ENCODE measurements at regions not wholly inside any gene's neighbourhood (a gene's known extent, or its start where the extent isn't known, plus 50 kb on each side); places are given as distances from the start of the nearest gene placed in this dataset.

GRCh38 chr18:30623401-30624065, 419.0 kb downstream of the DSC3 start:
- ChIA-PET RAD21 (ENCODE audit: unreplicated experiment) (no interaction called here), CTCF (no interaction called here), POLR2A (interaction anchor here (0.6 kb wide), 1 partner anchor 32 kb away, joined by 3 read pairs; no protein-coding TSS in a partner anchor), SMC1A (ENCODE audit: uncharacterized antibody, unreplicated experiment) (interaction anchor here (0.6 to 1.6 kb wide), 3 partner anchors 13 to 33 kb away, joined by 3 read pairs; no protein-coding TSS in a partner anchor)
- no peaks in the 10 kb centered on the region for H4K20me1 ChIP-seq (ENCODE audit: control insufficient read depth, insufficient read depth)
- no peaks in the 10 kb centered on the region for H3K27me3 ChIP-seq (replicated peaks in 1 of 2; ENCODE audit: control insufficient read depth in 2 of 2, insufficient read depth in 2 of 2, low read length in 1 of 2)
- no peaks in the 10 kb centered on the region for H3K4me1 ChIP-seq (ENCODE audit: control insufficient read depth, insufficient read depth, low read length)
- no peaks in the 10 kb centered on the region for H3K79me2 ChIP-seq (ENCODE audit: control insufficient read depth, insufficient read depth, low read length)
- H3K36me3 ChIP-seq (ENCODE audit: control insufficient read depth in 2 of 2, insufficient read depth in 2 of 2, low read length in 1 of 2), result no peaks in the 10 kb centered on the region
- 11% methylated on average over 5 of the region's 5 CpGs for WGBS (ENCODE audit: insufficient coverage, insufficient replicate concordance, low lambda C conversion rate, missing lambda C conversion rate)
- H3K9ac ChIP-seq (ENCODE audit: control insufficient read depth, insufficient read depth, low read length), result no peak overlapping the region
- FAIRE-seq, result no peak
- H3K4me3 ChIP-seq, result no peak overlapping the region
- H3K27ac ChIP-seq (ENCODE audit: control insufficient read depth, insufficient read depth), result no peak overlapping the region
- TF ChIP-seq ZSCAN29 (IDR thresholded peaks at IDR 0.05) (no peak), RAD21 (IDR thresholded peaks at IDR 0.05; ENCODE audit: insufficient read depth, low read depth, low read length) (no peak), PML (IDR thresholded peaks at IDR 0.05; ENCODE audit: low read length) (no peak), HCFC1 (IDR thresholded peaks at IDR 0.05; ENCODE audit: low read length) (no peak), IKZF2 (IDR thresholded peaks at IDR 0.05) (no peak), HDAC2 (IDR thresholded peaks at IDR 0.05) (no peak), SMAD1 (IDR thresholded peaks at IDR 0.05; ENCODE audit: low read depth, partially characterized antibody) (no peak), ZNF217 (IDR thresholded peaks at IDR 0.05) (no peak), CBX5 (IDR thresholded peaks at IDR 0.05; ENCODE audit: low read depth) (no peak), DPF2 (IDR thresholded peaks at IDR 0.05) (no peak), MTA2 (IDR thresholded peaks at IDR 0.05; ENCODE audit: low read depth) (no peak), IKZF1 (conservative IDR thresholded peaks at IDR 0.05) (no peak), ATF7 (IDR thresholded peaks at IDR 0.05; ENCODE audit: low read depth) (no peak)
- TF ChIP-seq, protein P1, sequence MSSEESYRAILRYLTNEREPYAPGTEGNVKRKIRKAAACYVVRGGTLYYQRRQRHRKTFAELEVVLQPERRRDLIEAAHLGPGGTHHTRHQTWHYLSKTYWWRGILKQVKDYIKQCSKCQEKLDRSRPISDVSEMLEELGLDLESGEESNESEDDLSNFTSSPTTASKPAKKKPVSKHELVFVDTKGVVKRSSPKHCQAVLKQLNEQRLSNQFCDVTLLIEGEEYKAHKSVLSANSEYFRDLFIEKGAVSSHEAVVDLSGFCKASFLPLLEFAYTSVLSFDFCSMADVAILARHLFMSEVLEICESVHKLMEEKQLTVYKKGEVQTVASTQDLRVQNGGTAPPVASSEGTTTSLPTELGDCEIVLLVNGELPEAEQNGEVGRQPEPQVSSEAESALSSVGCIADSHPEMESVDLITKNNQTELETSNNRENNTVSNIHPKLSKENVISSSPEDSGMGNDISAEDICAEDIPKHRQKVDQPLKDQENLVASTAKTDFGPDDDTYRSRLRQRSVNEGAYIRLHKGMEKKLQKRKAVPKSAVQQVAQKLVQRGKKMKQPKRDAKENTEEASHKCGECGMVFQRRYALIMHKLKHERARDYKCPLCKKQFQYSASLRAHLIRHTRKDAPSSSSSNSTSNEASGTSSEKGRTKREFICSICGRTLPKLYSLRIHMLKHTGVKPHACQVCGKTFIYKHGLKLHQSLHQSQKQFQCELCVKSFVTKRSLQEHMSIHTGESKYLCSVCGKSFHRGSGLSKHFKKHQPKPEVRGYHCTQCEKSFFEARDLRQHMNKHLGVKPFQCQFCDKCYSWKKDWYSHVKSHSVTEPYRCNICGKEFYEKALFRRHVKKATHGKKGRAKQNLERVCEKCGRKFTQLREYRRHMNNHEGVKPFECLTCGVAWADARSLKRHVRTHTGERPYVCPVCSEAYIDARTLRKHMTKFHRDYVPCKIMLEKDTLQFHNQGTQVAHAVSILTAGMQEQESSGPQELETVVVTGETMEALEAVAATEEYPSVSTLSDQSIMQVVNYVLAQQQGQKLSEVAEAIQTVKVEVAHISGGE (CRISPR knock-in tag; IDR thresholded peaks at IDR 0.05), result no peak
- no peak for ATAC-seq
- DNase-seq (ENCODE audit: low read depth, low spot score), result no peak
- H3K9me3 ChIP-seq (replicated peaks; ENCODE audit: control insufficient read depth, insufficient read depth, low read length), result no peaks in the 10 kb centered on the region
- in situ Hi-C loops (cut with MboI) (no loop called here), intact Hi-C loops (cut with micrococcal nuclease; ENCODE audit: unreplicated experiment) (no loop called here)
- no peak overlapping the region for H3K4me2 ChIP-seq (ENCODE audit: control insufficient read depth, insufficient read depth)
- H2AFZ ChIP-seq (ENCODE audit: control insufficient read depth, low read depth, low read length), result no peak overlapping the region
- BruUV-seq (replicated peaks), result no TSS peak
